HG03378 (cell line): ENCODE measurements at regions not wholly inside any gene's neighbourhood (a gene's known extent, or its start where the extent isn't known, plus 50 kb on each side); places are given as distances from the start of the nearest gene placed in this dataset.
"Not testable (repeated sequence)": the region's sequence is repeated elsewhere in the genome, so short reads cannot be mapped to it uniquely, and the experiment has no call there.

Experiments used
- ATAC-seq: cut with Tn5 transposase; IDR thresholded peaks from one replicate; pipeline ENCODE4 v1.9.1; 2021; ENCODE audit warnings: mild to moderate bottlenecking, moderate library complexity; ENCODE audit not compliant: unreplicated experiment

GRCh38 chr13:105904034-105904742, 631.3 kb downstream of the EFNB2 start:
- no peak for ATAC-seq

DNA sequence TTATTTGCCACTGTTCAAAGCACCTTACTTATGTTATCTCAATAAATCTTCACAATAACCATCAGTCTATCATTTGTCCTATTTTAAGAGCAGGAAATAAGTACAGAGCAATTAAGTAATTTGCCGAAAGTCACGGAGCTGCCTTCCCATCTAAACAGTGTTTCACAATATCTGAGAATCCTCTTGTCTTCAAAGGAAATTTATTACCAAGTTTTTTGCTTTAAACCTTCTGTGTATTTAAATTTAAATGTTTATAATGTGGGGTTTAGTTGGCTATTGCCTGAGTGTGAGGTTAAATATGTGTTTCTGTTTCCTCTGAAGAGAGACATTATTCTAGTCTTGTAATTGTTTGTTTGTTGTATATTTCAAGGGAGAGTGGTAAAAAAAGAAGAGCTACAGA, 633.1 kb downstream of the EFNB2 start:
- no peak for ATAC-seq

DNA sequence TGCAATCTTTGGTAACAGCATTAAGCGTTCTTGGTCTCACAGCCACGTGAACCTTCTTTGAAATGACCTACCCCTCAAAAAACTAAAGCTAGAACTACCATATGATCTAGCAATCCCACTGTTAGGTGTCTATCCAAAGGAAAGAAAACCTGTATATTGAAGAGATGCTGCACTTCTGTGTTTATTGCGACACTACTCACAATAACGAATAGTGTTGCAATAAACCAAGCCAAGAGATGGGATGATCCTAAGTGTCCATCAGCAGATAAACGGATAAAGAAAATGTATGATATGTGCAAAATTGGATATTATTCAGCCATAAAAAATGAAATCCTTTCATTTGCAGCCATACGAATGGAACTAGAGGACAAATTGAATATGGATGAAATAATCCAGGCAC, 637.9 kb downstream of the EFNB2 start:
- ATAC-seq: no peak

DNA sequence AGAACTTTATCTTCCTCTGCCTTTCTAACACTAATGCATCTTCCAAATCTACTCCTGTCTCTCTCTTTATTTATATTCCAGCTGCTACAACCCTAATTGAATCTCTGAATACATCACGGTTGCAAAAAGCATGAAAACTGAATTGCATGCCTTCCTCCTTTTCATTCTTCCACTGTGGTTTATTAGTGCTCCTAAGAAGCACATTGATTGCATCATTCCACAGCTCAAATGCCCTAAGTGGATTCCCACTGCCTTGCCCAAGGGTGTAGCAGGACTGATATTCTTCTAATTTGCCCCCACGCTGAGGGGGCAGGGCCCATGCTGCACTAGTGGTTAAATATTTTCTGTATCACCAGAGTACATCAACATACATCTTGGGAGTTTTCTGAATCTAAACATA, 640.8 kb downstream of the EFNB2 start:
- ATAC-seq: no peak

- ATAC-seq: no peak
Measured at GRCh38 chr13:105890509-105890908, 645.0 kb downstream of the EFNB2 start.

GRCh38 chr13:105878119-105878700, 657.3 kb downstream of the EFNB2 start:
- ATAC-seq: no peak

DNA sequence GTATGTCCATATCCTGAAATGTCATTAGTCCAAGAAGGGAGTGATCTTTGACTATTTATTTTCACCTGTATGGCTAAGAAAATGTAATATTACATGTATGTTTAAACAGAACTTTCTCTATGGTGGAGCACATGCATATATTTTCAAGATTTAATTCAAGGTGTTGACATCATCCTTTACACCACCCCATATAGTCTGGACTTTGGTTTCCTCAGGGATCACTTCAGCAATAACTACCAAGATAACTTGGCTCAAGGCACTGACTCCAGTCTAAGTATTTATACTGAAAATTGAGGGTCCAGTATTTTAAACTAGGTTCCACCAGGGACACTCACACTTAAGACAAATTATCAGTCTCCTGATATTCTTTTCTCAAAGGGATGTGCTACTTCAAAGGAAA, 660.6 kb downstream of the EFNB2 start:
- ATAC-seq: no peak

- no peak for ATAC-seq
Measured at GRCh38 chr13:105871768-105872167, 663.7 kb downstream of the EFNB2 start.

DNA sequence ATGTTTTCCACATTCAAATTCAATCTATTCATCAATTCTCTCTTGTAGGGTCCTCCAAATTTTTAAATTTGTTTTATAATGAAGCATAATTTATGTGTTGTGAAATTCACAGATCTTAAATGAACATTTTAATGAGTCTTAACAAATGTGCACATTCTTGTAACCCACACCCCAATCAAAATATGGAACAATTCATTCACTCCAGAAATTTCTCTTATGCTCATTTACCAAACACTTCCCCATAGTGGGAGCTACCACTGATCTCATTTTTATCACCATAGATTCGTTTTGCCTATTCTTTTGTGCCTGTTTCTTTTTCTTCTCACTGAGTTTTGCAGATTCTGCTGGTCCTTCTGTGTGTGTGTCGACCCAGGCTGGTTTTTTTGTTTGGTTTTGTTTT, 664.1 kb downstream of the EFNB2 start:
- ATAC-seq: no peak

- ATAC-seq: no peak
Measured at GRCh38 chr13:105863300-105863920, 672.1 kb downstream of the EFNB2 start.

- ATAC-seq: no peak
Measured at GRCh38 chr13:105848494-105848893, 687.0 kb downstream of the EFNB2 start.

GRCh38 chr13:105847527-105848291, 687.8 kb downstream of the EFNB2 start:
- no peak for ATAC-seq

GRCh38 chr13:105846923-105847322, 688.5 kb downstream of the EFNB2 start:
- no peak for ATAC-seq

DNA sequence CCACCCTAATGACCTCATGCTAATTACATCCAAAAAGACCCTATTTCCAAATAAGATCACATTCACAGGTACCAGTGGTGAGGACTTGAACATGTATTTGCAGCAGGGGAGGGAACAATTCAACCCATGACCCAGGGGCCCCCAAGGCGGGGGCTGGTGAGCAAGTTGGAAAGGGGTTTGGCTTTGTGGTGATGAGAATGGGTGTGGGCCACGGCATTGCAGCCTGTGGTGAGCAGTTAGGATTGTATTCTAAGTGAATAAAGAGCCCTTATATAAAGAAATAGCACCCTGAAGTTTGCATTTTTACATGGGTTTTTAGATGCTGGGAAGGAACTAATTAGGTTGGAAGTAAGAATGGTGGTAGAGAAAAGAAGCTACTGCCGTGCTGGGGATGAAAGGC, 694.2 kb downstream of the EFNB2 start:
- ATAC-seq: no peak

- no peak for ATAC-seq
Measured at GRCh38 chr13:105838231-105838630, 697.2 kb downstream of the EFNB2 start.

DNA sequence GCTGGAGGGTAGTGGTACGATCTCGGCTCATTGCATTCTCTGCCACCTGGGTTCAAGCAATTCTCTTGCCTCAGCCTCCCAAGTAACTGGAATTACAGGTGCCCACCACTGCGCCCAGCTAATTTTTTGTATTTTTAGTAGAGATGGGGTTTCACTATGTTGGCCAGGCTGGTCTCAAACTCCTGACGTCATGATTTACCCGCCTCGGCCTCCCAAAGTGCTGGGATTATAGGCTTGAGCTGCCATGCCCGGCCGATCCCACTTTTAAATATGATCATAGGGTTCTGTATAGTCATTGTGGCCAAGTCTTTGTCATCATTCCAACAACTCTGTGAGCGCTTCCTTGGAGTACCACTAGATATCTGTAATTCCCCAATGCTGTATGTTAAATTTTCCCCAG, 698.2 kb downstream of the EFNB2 start:
- ATAC-seq: not testable (repeated sequence)

DNA sequence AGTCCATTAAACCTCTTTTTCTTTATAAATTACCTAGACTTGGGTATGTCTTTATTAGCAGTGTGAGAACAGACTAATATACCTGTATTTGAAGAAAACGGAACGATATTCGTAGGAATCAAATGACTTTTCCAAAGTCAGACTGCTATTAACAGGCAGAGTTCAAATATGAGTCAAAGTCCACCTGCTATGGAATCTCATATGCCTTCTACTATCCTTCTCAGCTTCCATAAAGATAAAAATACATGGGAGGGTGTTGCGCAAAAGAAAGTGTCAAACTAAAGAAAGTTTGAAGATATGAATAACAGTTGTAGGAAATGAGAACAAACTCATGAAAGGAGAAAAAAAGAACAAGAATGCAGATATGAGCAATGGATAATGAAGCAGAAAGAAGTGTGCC, 704.6 kb downstream of the EFNB2 start:
- no peak for ATAC-seq

DNA sequence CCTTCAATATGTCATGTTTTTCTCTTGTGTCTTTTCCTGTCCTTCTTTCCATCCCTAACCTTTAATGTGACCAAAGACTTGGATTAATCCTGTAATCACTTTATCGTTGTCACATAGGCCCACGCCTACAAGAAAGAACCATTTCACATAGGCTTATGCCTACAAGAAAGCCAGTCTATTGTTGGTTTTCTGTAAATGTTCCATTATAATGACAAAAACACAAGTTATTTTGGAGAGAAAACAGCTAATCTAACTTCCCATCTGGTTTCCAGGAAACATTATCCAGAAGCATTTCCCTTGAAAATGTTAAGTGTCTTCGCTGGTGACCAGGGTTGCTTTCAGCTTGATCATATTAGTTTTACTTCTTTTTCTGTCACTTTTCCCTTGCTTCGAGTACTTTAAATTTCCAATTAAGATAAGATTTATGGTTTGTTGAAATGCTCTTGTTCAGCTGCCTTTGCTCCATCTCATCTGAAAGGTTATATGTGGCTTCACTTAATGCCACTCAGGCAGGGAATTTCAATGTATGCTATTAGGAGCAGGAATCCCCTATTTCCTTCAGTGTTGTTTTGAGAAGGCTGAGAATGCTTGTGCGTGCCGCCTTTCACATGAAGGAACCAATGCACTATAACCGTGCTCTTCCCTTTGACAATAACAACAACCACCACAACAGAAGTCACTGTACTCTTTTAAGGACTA, 708.2 kb downstream of the EFNB2 start:
- no peak for ATAC-seq

- no peak for ATAC-seq
Measured at GRCh38 chr13:105825071-105825470, 710.4 kb downstream of the EFNB2 start.

DNA sequence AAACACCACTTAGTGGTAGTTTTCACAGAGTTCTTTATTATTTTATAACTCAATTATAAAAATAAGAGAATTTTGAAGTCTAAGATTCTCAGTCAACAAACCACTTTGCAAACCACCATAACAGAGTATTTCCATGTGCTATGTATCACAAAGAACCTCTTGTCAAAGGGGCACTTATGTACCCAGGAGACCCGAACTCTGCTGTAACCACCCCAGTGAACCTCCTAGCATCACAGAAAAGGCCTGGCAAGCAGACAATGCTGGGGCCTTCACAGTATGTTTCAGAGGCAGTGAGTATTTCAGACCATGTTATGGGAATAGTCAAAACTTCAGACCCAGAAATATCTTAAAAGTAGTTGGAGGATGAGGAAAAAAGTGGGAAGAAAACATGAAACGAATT, 714.1 kb downstream of the EFNB2 start:
- ATAC-seq: no peak

- ATAC-seq: no peak
Measured at GRCh38 chr13:105820415-105820814, 715.0 kb downstream of the EFNB2 start.
